Psoas muscle (tissue), 7 donors: ENCODE measurements at regions not wholly inside any gene's neighbourhood (a gene's known extent, or its start where the extent isn't known, plus 50 kb on each side); places are given as distances from the start of the nearest gene placed in this dataset.
"Not testable (repeated sequence)": the region's sequence is repeated elsewhere in the genome, so short reads cannot be mapped to it uniquely, and the experiment has no call there.

Source experiments
- ATAC-seq, 4 donors: fragments of 200-7000 bp; cut with Tn5 transposase; one replicate each; pipeline ENCODE4 v1.9.1; 2020; ENCODE audit warnings: moderate library complexity in 3 of 4, mild to moderate bottlenecking in 2 of 4
- DNase-seq, 2 donors: peaks; one replicate each; pipeline ENCODE4 v3.0.0-alpha.2; 2020
- H3K27ac ChIP-seq: fragments of 200-600 bp; one replicate; pipeline ENCODE4 v1.8.0; 2022
- H3K27me3 ChIP-seq, 3 donors: fragments of 200-600 bp in 1 of 3; one replicate each; pipeline versions ENCODE4 v1.6.1 to v1.8.0; 2013 to 2022; ENCODE audit warnings: low read length in 2 of 3, mild to moderate bottlenecking in 2 of 3, moderate library complexity in 1 of 3; ENCODE audit not compliant: insufficient read depth in 3 of 3
- H3K36me3 ChIP-seq, 2 donors: fragments of 200-600 bp in 1 of 2; one replicate each; pipeline versions ENCODE4 v1.6.1 to v1.8.0; 2013 to 2022; ENCODE audit warnings: low read depth in 1 of 2, mild to moderate bottlenecking in 1 of 2, moderate library complexity in 1 of 2; ENCODE audit not compliant: insufficient read depth in 1 of 2
- H3K4me1 ChIP-seq: fragments of 200-600 bp; one replicate; pipeline ENCODE4 v1.8.0; 2022
- H3K4me3 ChIP-seq: fragments of 200-600 bp; one replicate; pipeline ENCODE4 v1.8.0; 2022; ENCODE audit warnings: mild to moderate bottlenecking
- H3K9me3 ChIP-seq: fragments of 200-600 bp; one replicate; pipeline ENCODE4 v1.8.0; 2022
- CTCF ChIP-seq: fragments of 200-600 bp; IDR thresholded peaks from one replicate; pipeline ENCODE4 v1.8.0; 2022; ENCODE audit warnings: antibody characterized with exemption
- WGBS, 3 donors: extraction: QIAGEN DNeasy Blood & Tissue Kit; methylation state at CpG; one replicate each; pipeline versions ENCODE4 v1.1.6 to v1.1.7; 2013; 5-methylcytosine and 5-hydroxymethylcytosine counted together
- intact Hi-C, 2 donors: fragments of 100-400 bp; cut with DNase I; formaldehyde crosslinking; loops; one replicate each; pipeline versions ENCODE4 v1.11.0 to v1.14.2; 2022
- donor health status: healthy with polysubstance abuse.
- donor health status: DM: no; HTN: no; CAD: no; lungs with moderate emphysema.
- donor health status: Bipolar disorder and iron deficiency.
- donor health status: healthy.
- donor health status: DM: yes; HTN: yes; CAD: no.
- donor health status: DM: no; HTN: no; CAD: no.
- donor health status: DM: yes; HTN: yes; CAD: no.

- Histone ChIP-seq H3K27me3 (no peaks in the 10 kb centered on the region), H3K4me3 (no peak overlapping the region), H3K9me3 (peaks cover 9% of the 10 kb centered on the region), H3K4me1 (no peaks in the 10 kb centered on the region), H3K27ac (no peak overlapping the region), H3K36me3 (no peaks in the 10 kb centered on the region)
- no peak for DNase-seq
- no peak for ATAC-seq
- TF ChIP-seq CTCF: no peak
- intact Hi-C loops: no loop called here
- 40 to 51% (median 50%) methylated on average over 3 of the region's 3 CpGs for whole genome bisulfite sequencing, 3 donors
Measured at GRCh38 chr3:110512961-110513360, 558.7 kb upstream of the NECTIN3 start.

- H3K4me1 ChIP-seq: no peaks in the 10 kb centered on the region
- no peak for TF ChIP-seq CTCF
- peaks cover 9% of the 10 kb centered on the region for H3K9me3 ChIP-seq
- no peaks in the 10 kb centered on the region for H3K36me3 ChIP-seq
- ATAC-seq: no peak
- no peak for DNase-seq
- H3K27me3 ChIP-seq: no peaks in the 10 kb centered on the region
- no peak overlapping the region for H3K4me3 ChIP-seq
- intact Hi-C loops: no loop called here
- 77 to 90% (median 81%) methylated on average over 1 of the region's 1 CpG for WGBS, 3 donors
- H3K27ac ChIP-seq: no peak overlapping the region
Measured at GRCh38 chr3:110518031-110518430, 553.6 kb upstream of the NECTIN3 start.

- Histone ChIP-seq H3K36me3 (no peaks in the 10 kb centered on the region), H3K4me3 (no peak overlapping the region), H3K27ac (no peak overlapping the region), H3K27me3 (no peaks in the 10 kb centered on the region), H3K9me3 (peaks cover 9% of the 10 kb centered on the region), H3K4me1 (no peaks in the 10 kb centered on the region)
- no peak for TF ChIP-seq CTCF
- 24 to 33% (median 25%) methylated on average over 1 of the region's 1 CpG for WGBS, 3 donors
- no peak for ATAC-seq
- DNase-seq: no peak
- intact Hi-C loops: no loop called here
Measured at GRCh38 chr3:110519071-110519470, 552.5 kb upstream of the NECTIN3 start.

GRCh38 chr3:110521019-110521418, 550.6 kb upstream of the NECTIN3 start:
- Histone ChIP-seq H3K27me3 (no peaks in the 10 kb centered on the region), H3K4me1 (no peaks in the 10 kb centered on the region), H3K27ac (no peak overlapping the region), H3K36me3 (no peaks in the 10 kb centered on the region), H3K4me3 (no peak overlapping the region), H3K9me3 (peaks cover 2% of the 10 kb centered on the region)
- ATAC-seq (no peak), DNase-seq (no peak)
- intact Hi-C loops: no loop called here
- TF ChIP-seq CTCF: no peak
- WGBS, 3 donors: 87 to 95% (median 89%) methylated on average over 2 of the region's 2 CpGs

- H3K27ac ChIP-seq, H3K36me3 ChIP-seq, intact Hi-C loops, DNase-seq, H3K4me1 ChIP-seq, H3K9me3 ChIP-seq, H3K4me3 ChIP-seq, ATAC-seq, H3K27me3 ChIP-seq: not testable (repeated sequence)
- 74 to 88% (median 75%) methylated on average over 6 of the region's 6 CpGs for WGBS, 3 donors
Measured at GRCh38 chr3:110525558-110526064, 546.0 kb upstream of the NECTIN3 start.
